GM11168 (cell line): ENCODE measurements at regions not wholly inside any gene's neighbourhood (a gene's known extent, or its start where the extent isn't known, plus 50 kb on each side); places are given as distances from the start of the nearest gene placed in this dataset.
"Not testable (repeated sequence)": the region's sequence is repeated elsewhere in the genome, so short reads cannot be mapped to it uniquely, and the experiment has no call there.

Experiments used
- in situ Hi-C: fragments of 300-500 bp; cut with MboI; formaldehyde crosslinking; loops from one replicate; pipeline ENCODE4 v1.12.0; 2022; ENCODE audit warnings: low sequenced_read_pairs; ENCODE audit not compliant: unreplicated experiment

GRCh38 chr2:175834477-175834876 is 167.6 kb downstream of the LNPK start:
- in situ Hi-C loops = no loop called here

DNA sequence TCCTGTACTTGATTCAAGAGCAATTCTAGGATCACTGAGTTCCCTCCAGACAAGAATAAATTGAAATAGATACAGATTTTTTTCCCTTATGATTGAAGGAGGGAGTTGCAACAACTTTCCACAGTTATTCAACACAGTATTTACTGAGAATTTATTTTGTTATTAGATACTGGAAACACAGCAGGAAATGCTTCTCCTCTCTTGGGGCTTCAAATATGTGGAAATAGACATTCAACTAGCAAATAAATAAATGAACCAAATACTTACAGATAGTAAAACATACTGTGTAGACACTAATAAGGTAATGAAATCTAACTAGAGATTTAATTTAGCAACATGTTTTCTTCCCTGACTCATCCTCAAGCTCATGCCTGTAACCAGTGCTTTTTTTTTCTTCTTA is 169.2 kb downstream of the LNPK start:
- in situ Hi-C loops = no loop called here

GRCh38 chr2:175829741-175830140 is 172.3 kb downstream of the LNPK start:
- in situ Hi-C loops = no loop called here

DNA sequence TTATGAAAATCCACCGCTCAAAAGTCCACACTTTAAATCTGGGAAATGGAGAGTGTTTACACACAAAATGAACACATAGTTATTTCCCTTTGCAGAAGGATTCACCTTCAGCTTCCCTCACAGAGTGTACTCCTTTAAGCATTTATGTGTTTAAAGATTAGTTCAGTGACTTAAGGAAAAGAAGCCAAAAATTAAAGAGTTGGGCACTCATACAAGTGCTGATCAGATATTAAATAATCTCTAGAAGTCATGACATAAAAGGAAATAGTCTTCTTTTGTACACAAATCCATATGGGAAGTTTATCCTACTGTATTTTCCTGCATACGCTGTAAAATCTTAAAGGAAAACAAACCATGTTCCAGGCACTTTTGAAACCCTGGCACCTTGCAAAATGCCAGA is 174.2 kb downstream of the LNPK start:
- in situ Hi-C loops = no loop called here

DNA sequence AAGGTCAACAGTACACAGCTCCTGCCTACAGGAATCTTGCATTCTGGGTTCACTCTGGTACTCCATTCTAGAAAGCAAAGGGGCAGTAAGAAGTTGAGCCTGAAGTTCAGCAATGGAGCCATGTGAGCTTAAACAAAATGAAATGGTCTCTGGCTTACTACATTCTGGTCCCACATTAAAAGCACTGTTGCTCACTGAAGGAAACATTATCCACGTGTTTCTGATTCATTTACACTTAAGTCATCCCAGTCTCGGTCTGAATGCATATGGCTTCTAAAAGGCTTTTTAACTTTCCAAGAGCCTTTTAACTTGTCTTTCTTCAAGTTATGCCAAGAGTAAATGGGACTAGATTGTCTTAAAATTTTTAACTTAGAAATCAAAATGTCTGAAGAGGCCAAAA is 177.8 kb downstream of the LNPK start:
- in situ Hi-C loops = no loop called here

DNA sequence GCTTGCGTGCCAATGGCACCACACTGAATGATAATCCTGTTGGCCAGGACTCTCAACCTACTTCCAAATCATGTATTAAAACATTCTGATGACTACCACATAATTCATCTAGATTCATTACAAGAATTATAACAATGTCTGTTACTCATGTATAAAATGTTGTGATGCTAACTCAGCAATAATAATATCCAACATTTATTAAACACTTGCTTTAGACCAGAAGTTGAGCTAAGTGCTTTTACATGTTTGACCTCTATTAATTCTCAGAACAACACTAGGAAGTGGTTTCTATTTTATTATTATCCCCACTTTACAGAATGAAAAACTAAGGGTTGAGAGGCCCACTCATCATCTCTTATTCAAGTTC is 178.4 kb downstream of the LNPK start:
- in situ Hi-C loops = no loop called here

GRCh38 chr2:175823002-175823706 is 178.9 kb downstream of the LNPK start:
- in situ Hi-C loops = no loop called here

DNA sequence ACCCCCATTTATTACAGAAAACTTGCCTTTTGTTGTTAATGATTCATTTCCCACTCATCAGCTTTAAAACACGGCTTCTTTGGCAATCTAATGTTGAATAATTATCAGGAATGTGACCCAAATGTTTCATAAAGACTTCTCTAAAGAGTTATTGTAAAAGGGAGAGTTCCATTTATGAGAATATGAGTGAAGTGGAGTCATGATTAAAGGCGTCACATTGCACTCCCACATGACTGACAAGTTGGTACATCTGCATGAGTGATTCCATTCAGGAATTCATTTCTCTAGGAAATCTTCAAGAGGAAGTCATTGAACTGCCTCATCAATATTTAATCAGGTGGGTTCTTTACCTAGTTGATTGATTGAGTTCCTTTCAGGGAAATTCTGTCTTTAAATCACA is 184.8 kb downstream of the LNPK start:
- in situ Hi-C loops = no loop called here

DNA sequence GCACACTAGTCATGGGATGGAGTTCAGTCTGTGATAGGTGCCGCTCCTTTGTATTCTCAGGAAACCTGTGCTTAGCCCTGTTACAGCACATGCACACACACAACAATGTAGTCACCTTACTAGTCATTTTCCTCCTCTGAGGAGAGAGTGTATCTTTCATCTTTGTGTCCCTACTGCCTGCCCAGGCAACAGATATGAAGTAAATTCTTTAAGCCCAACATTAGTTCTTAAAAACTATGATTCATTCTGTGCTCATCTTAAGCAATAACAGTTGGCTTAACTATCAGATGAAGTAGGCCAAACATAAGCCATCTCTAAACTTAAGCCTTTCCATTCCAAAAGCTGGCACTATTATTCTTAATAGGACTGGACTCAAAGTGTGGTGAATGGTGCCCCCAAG is 186.5 kb downstream of the LNPK start:
- in situ Hi-C loops = no loop called here

DNA sequence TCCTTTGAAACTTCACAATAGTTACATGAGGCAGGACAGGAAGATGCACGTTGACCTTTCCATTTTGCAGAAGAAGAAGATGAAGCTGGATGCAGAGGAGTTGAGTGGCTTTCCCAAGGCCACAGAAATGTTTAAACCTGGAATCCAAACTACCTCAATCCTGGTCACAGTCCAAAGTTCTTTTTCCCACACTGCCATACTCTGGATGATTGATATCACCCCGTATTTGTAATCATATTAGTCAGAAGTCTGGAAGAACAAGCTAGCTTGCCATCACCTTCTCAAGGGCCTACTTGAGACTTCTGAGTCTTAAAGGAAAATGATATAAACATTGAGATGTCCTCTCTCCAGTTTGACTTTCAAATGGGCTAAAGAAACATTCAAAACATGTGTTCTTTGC is 190.1 kb downstream of the LNPK start:
- in situ Hi-C loops = no loop called here

GRCh38 chr2:175808858-175809257 is 193.2 kb downstream of the LNPK start:
- in situ Hi-C loops = no loop called here

- in situ Hi-C loops = no loop called here
Measured at GRCh38 chr2:175808078-175808477, 194.0 kb downstream of the LNPK start.

GRCh38 chr2:175807031-175807873 is 194.8 kb downstream of the LNPK start:
- in situ Hi-C loops = no loop called here

DNA sequence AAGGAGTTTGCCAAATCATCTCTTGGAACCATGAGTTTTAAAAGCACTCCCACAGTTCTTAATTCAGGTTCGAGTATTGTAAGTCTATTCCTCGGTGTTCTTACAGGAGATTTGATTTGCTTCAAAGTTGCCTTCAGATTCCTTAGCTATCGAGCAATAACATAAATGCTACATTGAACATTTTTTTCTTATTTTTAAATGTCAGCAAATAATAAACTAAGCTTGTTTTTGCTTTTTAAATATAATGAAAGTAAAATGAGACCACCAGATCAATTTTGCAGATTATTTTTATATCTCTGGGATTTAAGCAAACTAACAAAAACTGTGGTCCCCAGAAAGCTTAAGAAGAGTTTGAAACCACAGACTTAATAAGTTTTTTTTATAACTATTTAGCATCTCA is 195.5 kb downstream of the LNPK start:
- in situ Hi-C loops = no loop called here

DNA sequence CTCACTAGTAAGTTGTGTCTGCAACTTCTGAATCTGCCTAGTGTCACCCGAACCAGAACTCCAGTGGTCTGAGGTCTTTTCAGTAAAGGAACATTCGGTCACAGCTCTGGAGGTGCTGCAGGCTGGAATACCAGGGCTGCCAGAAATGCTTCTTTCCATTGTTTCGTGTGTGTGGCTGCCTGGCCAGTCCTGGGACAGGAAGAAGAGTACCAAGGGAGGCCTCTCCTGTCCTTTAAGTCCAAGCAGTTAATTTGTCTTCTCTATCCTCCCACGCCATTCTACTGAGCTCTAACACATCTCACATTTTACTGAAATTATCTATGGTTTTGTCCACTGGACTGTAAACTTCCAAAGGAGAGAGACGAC is 196.0 kb downstream of the LNPK start:
- in situ Hi-C loops = no loop called here

- in situ Hi-C loops = no loop called here
Measured at GRCh38 chr2:175805442-175806124, 196.5 kb downstream of the LNPK start.

GRCh38 chr2:175804122-175804521 is 197.9 kb downstream of the LNPK start:
- in situ Hi-C loops = no loop called here

- in situ Hi-C loops = not testable (repeated sequence)
Measured at GRCh38 chr2:175796422-175796821, 205.6 kb downstream of the LNPK start.

DNA sequence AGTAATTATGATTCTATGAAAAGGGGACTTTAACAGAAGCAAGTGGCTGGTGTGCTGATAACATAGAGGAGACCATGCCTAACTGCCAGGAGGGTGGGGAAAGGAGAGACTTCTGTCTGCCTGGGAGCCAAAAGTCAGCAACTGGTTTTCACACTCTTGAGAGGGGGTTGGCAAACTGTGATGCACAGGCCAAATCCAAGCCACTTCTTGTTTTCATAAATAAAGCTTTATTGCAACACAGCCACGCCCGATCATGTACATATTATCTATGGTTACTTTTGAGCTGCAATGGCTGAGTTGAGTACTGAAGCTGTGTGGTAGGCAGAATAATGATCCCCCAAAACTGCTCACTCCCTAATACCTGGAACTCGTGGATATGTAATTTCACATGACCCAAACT is 208.4 kb downstream of the LNPK start:
- in situ Hi-C loops = no loop called here

DNA sequence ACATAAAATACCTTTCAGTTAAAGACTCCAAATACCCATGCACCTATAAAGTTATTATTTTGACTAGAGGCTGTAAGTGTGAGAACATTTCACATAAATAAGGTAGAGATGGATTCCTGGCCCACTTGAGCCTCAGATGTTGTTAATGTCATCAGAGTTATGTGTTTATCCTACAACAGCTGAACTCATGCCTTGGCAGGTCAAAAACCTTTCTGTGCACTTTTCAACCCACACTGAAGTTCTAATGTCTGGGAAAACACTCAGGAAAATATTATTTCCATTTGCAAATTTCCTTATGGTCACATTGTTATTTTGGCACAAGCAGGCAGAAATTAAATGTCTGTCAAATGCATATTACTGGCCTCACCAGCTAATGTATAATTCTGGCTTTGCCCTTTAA is 209.2 kb downstream of the LNPK start:
- in situ Hi-C loops = no loop called here

DNA sequence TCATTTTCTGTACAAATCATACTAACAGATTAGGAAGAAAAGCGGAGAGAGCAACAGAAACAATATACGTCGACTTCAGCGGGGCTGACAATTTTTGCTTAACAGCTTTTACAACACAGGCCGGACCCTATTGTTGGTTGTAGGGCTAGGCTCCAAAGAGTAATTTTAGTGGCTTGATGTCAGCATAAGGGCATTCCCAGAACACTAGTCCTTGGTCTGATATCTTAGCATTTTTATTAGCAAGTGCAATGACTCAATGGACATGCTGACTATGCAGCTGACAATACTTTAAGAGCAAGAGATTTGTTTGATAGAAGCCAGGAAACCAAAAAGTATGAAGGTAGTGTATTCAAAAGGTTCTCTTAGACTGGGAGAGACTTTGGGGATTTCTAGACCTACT is 209.9 kb downstream of the LNPK start:
- in situ Hi-C loops = no loop called here
